HAP-1 (cell line): ENCODE measurements at regions not wholly inside any gene's neighbourhood (a gene's known extent, or its start where the extent isn't known, plus 50 kb on each side); places are given as distances from the start of the nearest gene placed in this dataset.

Experiments
- DNase-seq, 2 experiments: peaks; one replicate each; pipeline ENCODE4 v3.0.0-alpha.2; 2016 to 2020; ENCODE audit warnings: low spot score in 2 of 2
- H3K27me3 ChIP-seq: fragments of 250-450 bp; sonication (Bioruptor Pico); 2 replicates; pipeline ENCODE4 v1.5.1; 2020; ENCODE audit warnings: low read depth, mild to moderate bottlenecking, moderate library complexity
- H3K36me3 ChIP-seq: fragments of 250-450 bp; sonication (Bioruptor Pico); replicated peaks from 2 replicates; pipeline ENCODE4 v1.5.1; 2020; ENCODE audit warnings: mild to moderate bottlenecking
- H3K4me1 ChIP-seq: fragments of 250-450 bp; sonication (Bioruptor Pico); 2 replicates; pipeline ENCODE4 v1.5.1; 2020; ENCODE audit warnings: mild to moderate bottlenecking
- H3K4me3 ChIP-seq: fragments of 250-450 bp; sonication (Bioruptor Pico); 2 replicates; pipeline ENCODE4 v1.5.1; 2020; ENCODE audit warnings: mild to moderate bottlenecking, moderate library complexity
- H3K9me3 ChIP-seq: fragments of 250-450 bp; sonication (Bioruptor Pico); 2 replicates; pipeline ENCODE4 v1.5.1; 2020; ENCODE audit warnings: mild to moderate bottlenecking, moderate library complexity
- in situ Hi-C: fragments of 300-500 bp; cut with MboI; formaldehyde crosslinking; loops from 3 replicates; pipeline ENCODE4 v1.14.3; 2020; ENCODE audit warnings: low sequenced_read_pairs, inconsistent platforms, mixed read lengths

DNA sequence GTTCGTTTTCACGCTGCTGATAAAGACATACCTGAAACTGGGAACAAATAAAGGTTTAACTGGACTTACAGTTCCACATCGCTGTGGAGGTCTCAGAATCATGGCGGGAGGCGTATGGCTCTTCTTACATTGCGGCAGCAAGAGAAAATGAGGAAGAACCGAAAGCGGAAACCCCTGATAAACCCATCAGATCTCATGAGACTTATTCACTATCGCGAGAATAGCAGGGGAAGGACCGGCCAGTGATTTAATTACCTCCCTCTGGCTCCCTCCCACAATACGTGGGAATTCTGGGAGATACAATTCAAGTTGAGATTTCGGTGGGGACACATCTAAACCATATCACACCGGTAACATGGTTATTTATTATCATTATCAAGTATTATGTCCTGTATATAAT is 2204.5 kb downstream of the ARAP2 start:
- Histone ChIP-seq H3K36me3 (no peaks in the 10 kb centered on the region), H3K9me3 (no peaks in the 10 kb centered on the region), H3K4me1 (no peaks in the 10 kb centered on the region), H3K4me3 (no peak overlapping the region), H3K27me3 (no peaks in the 10 kb centered on the region)
- DNase-seq, result no peak
- in situ Hi-C loops, result no loop called here

DNA sequence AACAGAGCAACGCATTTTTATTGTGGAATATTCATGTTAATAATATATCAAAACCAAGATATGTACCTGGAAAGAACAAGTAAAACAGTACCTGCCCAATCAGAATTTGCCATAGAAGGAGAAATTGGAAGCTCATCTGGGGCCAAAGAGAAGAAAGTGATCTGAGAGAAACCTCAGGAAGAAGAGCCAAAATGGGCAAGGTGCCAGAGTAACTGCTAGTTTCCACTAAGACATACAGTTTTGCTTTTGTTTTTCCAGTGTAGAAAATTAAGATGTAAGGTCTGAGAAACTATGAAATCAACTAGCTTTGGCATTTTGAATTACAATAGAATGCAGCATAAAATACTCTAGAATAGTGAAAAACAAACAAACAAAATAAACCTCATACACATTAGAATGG is 2201.2 kb downstream of the ARAP2 start:
- H3K27me3 ChIP-seq, result no peaks in the 10 kb centered on the region
- in situ Hi-C loops, result no loop called here
- H3K9me3 ChIP-seq, result no peaks in the 10 kb centered on the region
- DNase-seq, result no peak
- no peak overlapping the region for H3K4me3 ChIP-seq
- H3K36me3 ChIP-seq, result no peaks in the 10 kb centered on the region
- no peaks in the 10 kb centered on the region for H3K4me1 ChIP-seq

DNA sequence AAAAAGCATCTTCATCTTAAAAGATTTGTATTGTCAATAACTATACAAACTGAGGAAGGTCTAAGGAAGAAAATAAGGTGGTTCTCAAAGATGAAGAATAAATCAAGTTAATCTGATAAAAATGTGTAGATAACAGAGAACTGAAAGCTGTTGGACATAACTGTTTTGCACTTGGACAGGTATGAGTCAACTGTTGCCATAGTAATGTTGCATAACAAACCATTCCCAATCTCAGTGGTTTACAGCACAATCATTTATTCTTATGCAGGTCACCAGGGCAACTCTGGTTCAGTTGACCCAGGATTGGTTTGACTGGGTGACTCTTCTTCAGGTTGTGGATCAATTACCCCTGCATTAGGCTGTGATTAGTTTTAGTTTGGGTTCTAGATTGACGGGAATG is 2197.7 kb downstream of the ARAP2 start:
- no peaks in the 10 kb centered on the region for H3K4me1 ChIP-seq
- in situ Hi-C loops, result no loop called here

GRCh38 chr4:34047363-34047762 is 2197.0 kb downstream of the ARAP2 start:
- Histone ChIP-seq H3K4me1 (no peaks in the 10 kb centered on the region), H3K4me3 (no peak overlapping the region), H3K9me3 (no peaks in the 10 kb centered on the region), H3K36me3 (no peaks in the 10 kb centered on the region), H3K27me3 (no peaks in the 10 kb centered on the region)
- no peak for DNase-seq
- in situ Hi-C loops, result no loop called here

More for the DNA sequence above, 2197.7 kb downstream of the ARAP2 start:
- Histone ChIP-seq H3K36me3 (no peaks in the 10 kb centered on the region), H3K9me3 (no peaks in the 10 kb centered on the region), H3K27me3 (no peaks in the 10 kb centered on the region), H3K4me3 (no peak overlapping the region)
- no peak for DNase-seq

DNA sequence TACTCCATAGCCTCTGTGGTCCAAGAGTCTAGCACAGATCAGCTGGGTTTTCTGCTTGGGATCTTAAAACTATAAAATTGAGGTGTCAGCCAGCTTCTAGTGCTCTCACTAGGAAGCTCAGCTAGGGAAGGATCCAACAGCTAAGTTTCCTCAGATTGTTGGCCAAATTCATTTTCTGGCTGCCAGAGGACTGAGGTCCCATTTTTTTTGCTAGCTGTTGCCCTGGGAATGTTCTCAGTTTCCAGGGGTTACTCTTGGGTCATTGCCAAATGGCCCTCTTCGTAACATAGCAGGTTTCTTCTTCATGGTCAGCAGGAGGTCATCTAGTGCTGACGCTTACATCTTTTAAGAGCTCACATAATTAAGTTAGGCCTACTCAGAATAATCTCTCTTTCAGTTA is 2178.2 kb downstream of the ARAP2 start:
- no peak overlapping the region for H3K4me3 ChIP-seq
- no peaks in the 10 kb centered on the region for H3K9me3 ChIP-seq
- H3K36me3 ChIP-seq, result no peaks in the 10 kb centered on the region
- H3K4me1 ChIP-seq, result no peaks in the 10 kb centered on the region
- in situ Hi-C loops, result no loop called here
- H3K27me3 ChIP-seq, result no peaks in the 10 kb centered on the region
- DNase-seq, result no peak

DNA sequence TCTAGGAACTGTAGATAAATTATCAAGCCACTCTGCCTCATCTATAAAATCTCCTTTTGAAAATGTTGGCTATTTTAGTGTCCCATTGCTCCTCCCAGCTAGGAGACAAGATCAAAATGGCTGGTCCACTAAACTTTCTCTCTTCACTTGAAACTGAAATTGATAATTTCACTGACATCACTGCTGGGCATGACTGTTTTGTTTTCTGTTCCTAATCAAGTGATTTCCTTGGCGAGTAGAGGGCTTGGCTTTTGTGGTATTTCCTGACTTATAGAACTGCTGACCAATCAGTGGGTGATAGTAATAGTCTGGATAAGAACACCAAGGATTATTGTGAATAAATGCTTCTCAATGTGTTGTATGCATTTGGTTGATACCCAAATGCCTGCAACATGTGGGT is 2152.9 kb downstream of the ARAP2 start:
- in situ Hi-C loops, result no loop called here
- Histone ChIP-seq H3K9me3 (no peaks in the 10 kb centered on the region), H3K27me3 (no peaks in the 10 kb centered on the region), H3K36me3 (no peaks in the 10 kb centered on the region), H3K4me1 (no peaks in the 10 kb centered on the region), H3K4me3 (no peak overlapping the region)
- no peak for DNase-seq

GRCh38 chr4:34094114-34094513 is 2150.2 kb downstream of the ARAP2 start:
- in situ Hi-C loops, result no loop called here
- no peak overlapping the region for H3K4me3 ChIP-seq
- no peak for DNase-seq
- H3K27me3 ChIP-seq, result no peaks in the 10 kb centered on the region
- no peaks in the 10 kb centered on the region for H3K36me3 ChIP-seq
- H3K9me3 ChIP-seq, result no peaks in the 10 kb centered on the region
- H3K4me1 ChIP-seq, result no peaks in the 10 kb centered on the region

DNA sequence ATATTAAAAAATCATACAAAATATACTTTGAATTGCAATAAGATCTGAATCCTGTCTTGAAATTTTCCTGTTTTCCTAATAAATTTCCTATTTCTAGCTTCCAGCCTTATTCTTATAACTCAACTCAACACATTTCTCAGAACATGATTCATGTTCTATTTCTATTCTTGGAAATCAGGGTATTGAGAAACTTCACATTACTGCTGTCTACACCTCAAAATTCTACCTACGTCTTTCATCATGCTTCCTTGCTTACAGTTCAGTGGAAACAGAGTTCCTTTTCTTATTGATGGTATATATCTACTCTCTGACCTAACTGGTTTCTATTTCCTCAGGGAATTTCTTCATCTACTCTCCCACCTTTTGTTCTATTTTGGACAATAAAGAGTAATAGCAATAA is 2139.0 kb downstream of the ARAP2 start:
- no peak for DNase-seq
- H3K9me3 ChIP-seq, result no peaks in the 10 kb centered on the region
- in situ Hi-C loops, result no loop called here

GRCh38 chr4:34108391-34108790 is 2135.9 kb downstream of the ARAP2 start:
- no peak overlapping the region for H3K4me3 ChIP-seq
- H3K9me3 ChIP-seq, result no peaks in the 10 kb centered on the region
- H3K27me3 ChIP-seq, result no peaks in the 10 kb centered on the region
- no peak for DNase-seq
- in situ Hi-C loops, result no loop called here
- H3K36me3 ChIP-seq, result no peaks in the 10 kb centered on the region
- no peaks in the 10 kb centered on the region for H3K4me1 ChIP-seq

More for the DNA sequence above, 2139.0 kb downstream of the ARAP2 start:
- no peaks in the 10 kb centered on the region for H3K36me3 ChIP-seq
- no peaks in the 10 kb centered on the region for H3K27me3 ChIP-seq
- H3K4me3 ChIP-seq, result no peak overlapping the region
- H3K4me1 ChIP-seq, result no peaks in the 10 kb centered on the region

DNA sequence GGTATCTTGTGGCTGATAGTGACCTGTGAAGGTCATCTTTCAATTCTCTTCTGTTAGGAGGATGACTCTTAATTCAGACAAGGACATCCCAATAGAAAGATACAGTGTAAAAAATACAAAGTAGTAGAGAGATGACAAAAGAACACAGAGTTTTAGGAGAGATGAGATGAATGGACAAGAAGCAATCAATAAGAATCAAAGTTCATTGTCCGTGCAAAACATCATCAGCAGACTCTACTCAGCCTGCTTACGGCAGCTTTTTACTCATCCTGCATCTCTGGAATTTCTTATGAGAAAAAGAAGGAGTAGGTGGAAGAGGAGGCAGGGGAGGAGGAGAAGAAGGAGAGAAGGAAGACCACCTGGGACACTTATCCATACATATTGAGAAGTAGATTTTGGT is 2131.7 kb downstream of the ARAP2 start:
- Histone ChIP-seq H3K4me3 (no peak overlapping the region), H3K36me3 (no peaks in the 10 kb centered on the region), H3K9me3 (no peaks in the 10 kb centered on the region), H3K27me3 (no peaks in the 10 kb centered on the region), H3K4me1 (no peaks in the 10 kb centered on the region)
- no peak for DNase-seq
- in situ Hi-C loops, result no loop called here

DNA sequence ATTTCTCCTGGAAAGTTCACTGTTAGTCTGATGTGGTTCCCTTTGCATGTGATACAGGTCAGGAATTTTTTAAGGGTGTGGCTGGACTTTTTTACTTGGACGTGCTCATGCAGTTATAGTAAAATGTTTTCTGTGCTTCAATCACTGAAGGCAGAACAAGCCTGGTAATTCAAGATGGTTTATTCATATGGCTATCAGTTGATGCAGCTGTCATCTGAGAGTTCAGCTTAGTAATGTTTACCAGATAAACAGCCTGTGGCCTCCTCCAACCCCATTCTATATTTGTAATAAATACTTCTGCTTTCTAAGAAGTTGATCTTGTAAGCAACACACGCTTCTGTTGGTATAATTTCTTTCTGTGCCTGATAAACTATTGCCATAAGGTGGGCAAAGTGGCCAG is 2105.9 kb downstream of the ARAP2 start:
- DNase-seq, result no peak
- Histone ChIP-seq H3K4me1 (no peaks in the 10 kb centered on the region), H3K9me3 (no peaks in the 10 kb centered on the region), H3K27me3 (0 out of 2 replicates have a peak, but pooled peaks cover 2% of the 10 kb centered on the region), H3K4me3 (no peak overlapping the region), H3K36me3 (no peaks in the 10 kb centered on the region)
- in situ Hi-C loops, result no loop called here

- Histone ChIP-seq H3K36me3 (no peaks in the 10 kb centered on the region), H3K4me3 (no peak overlapping the region), H3K9me3 (no peaks in the 10 kb centered on the region), H3K27me3 (0 out of 2 replicates have a peak, but pooled peaks cover 2% of the 10 kb centered on the region), H3K4me1 (no peaks in the 10 kb centered on the region)
- no peak for DNase-seq
- in situ Hi-C loops, result no loop called here
These were observed 2105.0 kb downstream of the ARAP2 start for GRCh38 chr4:34139346-34139745.

GRCh38 chr4:34148322-34148908 is 2095.9 kb downstream of the ARAP2 start:
- no peaks in the 10 kb centered on the region for H3K27me3 ChIP-seq
- no peaks in the 10 kb centered on the region for H3K36me3 ChIP-seq
- H3K4me3 ChIP-seq, result no peak overlapping the region
- no peaks in the 10 kb centered on the region for H3K4me1 ChIP-seq
- H3K9me3 ChIP-seq, result no peaks in the 10 kb centered on the region
- DNase-seq, result no peak
- in situ Hi-C loops, result no loop called here

DNA sequence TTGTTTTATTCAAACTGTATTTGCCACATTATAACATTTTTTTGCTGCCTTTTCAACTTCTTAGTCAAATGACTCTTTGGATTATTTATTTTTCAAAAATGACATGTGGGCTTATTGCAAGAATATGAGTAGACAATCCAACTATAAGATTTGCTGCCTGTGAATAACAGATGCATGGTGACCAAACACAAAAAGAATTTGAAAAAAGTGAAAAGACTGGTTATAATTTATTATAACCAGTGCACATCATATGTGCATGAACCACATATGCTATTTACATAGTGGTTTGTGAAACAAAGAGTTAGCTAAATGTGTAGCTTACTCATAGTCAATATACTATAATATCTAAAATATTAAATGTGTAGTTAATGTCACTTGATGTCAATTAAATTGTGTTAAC is 2086.8 kb downstream of the ARAP2 start:
- in situ Hi-C loops, result no loop called here
- Histone ChIP-seq H3K4me1 (no peaks in the 10 kb centered on the region), H3K27me3 (no peaks in the 10 kb centered on the region), H3K9me3 (no peaks in the 10 kb centered on the region), H3K4me3 (no peak overlapping the region), H3K36me3 (no peaks in the 10 kb centered on the region)
- no peak for DNase-seq

- Histone ChIP-seq H3K9me3 (no peaks in the 10 kb centered on the region), H3K4me1 (no peaks in the 10 kb centered on the region), H3K4me3 (no peak overlapping the region), H3K27me3 (no peaks in the 10 kb centered on the region), H3K36me3 (no peaks in the 10 kb centered on the region)
- no peak for DNase-seq
- in situ Hi-C loops, result no loop called here
These were observed 2085.4 kb downstream of the ARAP2 start for GRCh38 chr4:34158878-34159277.
